Pancreas (tissue), 10 donors: ENCODE measurements at regions not wholly inside any gene's neighbourhood (a gene's known extent, or its start where the extent isn't known, plus 50 kb on each side); places are given as distances from the start of the nearest gene placed in this dataset.

ENCODE experiments used
- ATAC-seq, 4 donors: fragments of 200-7000 bp; cut with Tn5 transposase; one replicate each; pipeline versions ENCODE4 v1.8.0 to v1.9.1; 2020; ENCODE audit warnings: mild to moderate bottlenecking in 4 of 4, moderate library complexity in 4 of 4
- DNase-seq, 6 donors: peaks; one replicate each; pipeline ENCODE4 v3.0.0-alpha.2; 2020
- FAIRE-seq: peaks from 2 replicates; lab custom pipeline; 2012; peaks lifted over from hg19 to GRCh38; lab: Jason Lieb, UNC
- H3K27ac ChIP-seq, 4 donors: fragments of 200-600 bp; sonication (generic); 1 replicate in 3 of 4; 2 replicates in 1 of 4; pipeline versions ENCODE4 v1.5.0 to v1.8.0; 2020
- H3K27me3 ChIP-seq, 4 donors: fragments of 200-600 bp; one replicate each; pipeline ENCODE4 v1.8.0; 2021
- H3K36me3 ChIP-seq, 3 donors: fragments of 200-600 bp; sonication (generic) in 1 of 3; one replicate each; pipeline versions ENCODE4 v1.5.0 to v1.8.0; 2020 to 2021
- H3K4me1 ChIP-seq, 3 donors: fragments of 200-600 bp; one replicate each; pipeline ENCODE4 v1.8.0; 2021
- H3K4me3 ChIP-seq, 4 donors: fragments of 200-600 bp; sonication (generic) in 2 of 4; one replicate each; pipeline versions ENCODE4 v1.5.0 to v1.8.0; 2020 to 2021
- H3K9me3 ChIP-seq, 4 donors: fragments of 200-600 bp; one replicate each; pipeline ENCODE4 v1.8.0; 2021
- CTCF ChIP-seq, 4 donors: fragments of 200-600 bp; sonication (generic) in 3 of 4; IDR thresholded peaks; one replicate each; pipeline versions ENCODE4 v1.5.0 to v1.8.0; 2021; ENCODE audit warnings: antibody characterized with exemption in 4 of 4
- WGBS, 2 donors: extraction: QIAGEN DNeasy Blood & Tissue Kit; methylation state at CpG; one replicate each; pipeline ENCODE4 v1.1.7; 2013; 5-methylcytosine and 5-hydroxymethylcytosine counted together
- intact Hi-C, 3 donors: fragments of 100-400 bp; cut with DNase I; formaldehyde crosslinking; loops; one replicate each; pipeline versions ENCODE4 v1.11.1 to v1.14.2; 2022
- donor health status: healthy with polysubstance abuse.
- donor health status: DM: no; HTN: no; CAD: no; lungs with moderate emphysema.
- donor health status: DM: no; HTN: no; CAD: no.
- donor health status: control.
- donor health status: control.
- donor health status: Bipolar disorder and iron deficiency.
- donor health status: DM: yes; HTN: yes; CAD: no.
- donor health status: DM: no; HTN: no; CAD: no.
- donor health status: DM: no; HTN: no; CAD: no.
- donor health status: DM: yes; HTN: yes; CAD: no.

DNA sequence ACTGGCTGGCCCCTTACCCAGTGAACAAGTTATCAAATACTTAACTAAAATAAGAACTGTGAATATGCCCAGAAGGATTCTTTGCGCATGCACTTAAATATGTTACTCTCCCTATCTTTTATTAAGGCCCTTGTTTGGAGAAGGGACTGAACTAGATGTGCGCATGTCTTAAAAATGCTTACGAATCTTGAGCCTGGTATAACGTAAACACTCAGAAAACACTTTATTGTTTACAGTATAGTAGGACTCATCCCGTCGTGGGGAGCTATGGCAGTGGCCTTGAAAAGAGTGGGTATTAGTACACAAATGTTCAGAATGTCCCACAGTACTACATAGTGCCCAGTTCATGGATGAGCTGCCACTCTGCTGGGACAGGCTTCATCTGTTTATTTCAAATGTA is 75.9 kb upstream of the MAP4K3 start:
- Histone ChIP-seq H3K27me3 (no peaks in the 10 kb centered on the region), H3K27ac (no peak overlapping the region), H3K9me3 (no peaks in the 10 kb centered on the region), H3K4me3 (no peak overlapping the region), H3K36me3 (no peaks in the 10 kb centered on the region), H3K4me1 (peaks cover 0 to 41% (median 17%) of the 10 kb centered on the region in 3 donors)
- DNase-seq (no peak), FAIRE-seq (no peak), ATAC-seq (no peak)
- 77 to 78% methylated on average over 6 of the region's 6 CpGs for WGBS, 2 donors
- TF ChIP-seq CTCF (IDR thresholded peaks at IDR 0.05), result no peak
- intact Hi-C loops, result no loop called here

- Histone ChIP-seq H3K9me3 (no peaks in the 10 kb centered on the region), H3K4me3 (no peak overlapping the region), H3K27me3 (no peaks in the 10 kb centered on the region), H3K36me3 (no peaks in the 10 kb centered on the region), H3K27ac (no peak overlapping the region), H3K4me1 (peaks cover 0 to 41% (median 19%) of the 10 kb centered on the region in 3 donors)
- ATAC-seq, result peak; percentile 61 to 86 (median 77)
- WGBS, 2 donors, result 21 to 22% methylated on average over 2 of the region's 2 CpGs
- peak in 2 of 6 donors; percentile 55 to 57 for DNase-seq
- intact Hi-C loops, result no loop called here
- peak in 3 of 4 donors; percentile 36 to 40 (median 40) for TF ChIP-seq CTCF (IDR thresholded peaks at IDR 0.05)
- no peak for FAIRE-seq
Observed at GRCh38 chr2:39513641-39514094, 76.6 kb upstream of the MAP4K3 start.

- intact Hi-C loops, result no loop called here
- no peak for DNase-seq
- no peak overlapping the region for H3K27ac ChIP-seq
- H3K4me3 ChIP-seq, result no peak overlapping the region
- TF ChIP-seq CTCF (IDR thresholded peaks at IDR 0.05), result no peak
- H3K4me1 ChIP-seq, result peaks cover 0 to 35% (median 19%) of the 10 kb centered on the region in 3 donors
- no peaks in the 10 kb centered on the region for H3K36me3 ChIP-seq
- FAIRE-seq, result no peak
- 87 to 91% methylated on average over 5 of the region's 5 CpGs for WGBS, 2 donors
- no peaks in the 10 kb centered on the region for H3K27me3 ChIP-seq
- no peaks in the 10 kb centered on the region for H3K9me3 ChIP-seq
- no peak for ATAC-seq
Observed at GRCh38 chr2:39514825-39515224, 77.7 kb upstream of the MAP4K3 start.

- Histone ChIP-seq H3K9me3 (no peaks in the 10 kb centered on the region), H3K4me3 (no peak overlapping the region), H3K4me1 (peaks cover 0 to 34% (median 19%) of the 10 kb centered on the region in 3 donors), H3K27me3 (no peaks in the 10 kb centered on the region), H3K27ac (no peak overlapping the region), H3K36me3 (no peaks in the 10 kb centered on the region)
- no peak for ATAC-seq
- DNase-seq, result no peak
- WGBS, 2 donors, result 89% methylated on average over 9 of the region's 9 CpGs
- intact Hi-C loops, result no loop called here
- no peak for TF ChIP-seq CTCF (IDR thresholded peaks at IDR 0.05)
- FAIRE-seq, result no peak
Observed at GRCh38 chr2:39515273-39515896, 78.3 kb upstream of the MAP4K3 start.

GRCh38 chr2:39515897-39516346 is 78.8 kb upstream of the MAP4K3 start:
- no peak for FAIRE-seq
- no peaks in the 10 kb centered on the region for H3K27me3 ChIP-seq
- H3K36me3 ChIP-seq, result no peaks in the 10 kb centered on the region
- ATAC-seq, result no peak
- peaks cover 0 to 34% (median 19%) of the 10 kb centered on the region in 3 donors for H3K4me1 ChIP-seq
- DNase-seq, result no peak
- TF ChIP-seq CTCF (IDR thresholded peaks at IDR 0.05), result no peak
- 86 to 92% methylated on average over 6 of the region's 6 CpGs for WGBS, 2 donors
- no peaks in the 10 kb centered on the region for H3K9me3 ChIP-seq
- intact Hi-C loops, result no loop called here
- no peak overlapping the region for H3K27ac ChIP-seq
- no peak overlapping the region for H3K4me3 ChIP-seq
